ENCODE measurements at regions not wholly inside any gene's neighbourhood (a gene's known extent, or its start where the extent isn't known, plus 50 kb on each side); places are given as distances from the start of the nearest gene placed in this dataset.

- Histone ChIP-seq H3K9me3 (ENCODE audit: control insufficient read depth, insufficient read depth, low read length) (no peaks in the 10 kb centered on the region; the same call in 1 of the 2 replicates), H2BK120ac (ENCODE audit: low read depth, low read length) (no peak overlapping the region), H3K27me3 (ENCODE audit: control insufficient read depth, insufficient read depth, low read length) (no peaks in the 10 kb centered on the region), H3K18ac (ENCODE audit: low read depth, low read length) (no peak overlapping the region), H4K20me1 (ENCODE audit: insufficient read depth, low read length) (no peaks in the 10 kb centered on the region), H2BK5ac (ENCODE audit: low read depth, low read length, poor library complexity, severe bottlenecking) (no peak overlapping the region), H3K4me3 (ENCODE audit: insufficient read depth, low read depth, low read length) (no peak overlapping the region), H3K14ac (replicated peaks; ENCODE audit: low read depth, low read length) (no peak overlapping the region), H2AK5ac (ENCODE audit: low read depth, low read length) (no peak overlapping the region), H3K36me3 (ENCODE audit: control insufficient read depth, insufficient read depth, low read length) (no peaks in the 10 kb centered on the region), H3K79me1 (ENCODE audit: low read depth in 1 of 2, low read length in 2 of 2) (no peaks in the 10 kb centered on the region), H4K91ac (ENCODE audit: insufficient read depth, low read depth, low read length) (no peak overlapping the region), H2AK9ac (replicated peaks; ENCODE audit: low read depth, low read length, poor library complexity) (no peak overlapping the region), H3K27ac (ENCODE audit: insufficient read depth, low read length) (no peak overlapping the region), H4K8ac (ENCODE audit: low read depth in 2 of 2, low read length in 2 of 2) (no peak overlapping the region), H2BK20ac (ENCODE audit: low read depth, low read length) (no peak overlapping the region), H3K9ac (ENCODE audit: low read depth, low read length) (no peak overlapping the region), H3K4me1 (ENCODE audit: control insufficient read depth, insufficient read depth, low read length) (no peaks in the 10 kb centered on the region), H4K5ac (ENCODE audit: low read depth, low read length) (no peak overlapping the region), H3K9me1 (ENCODE audit: insufficient read depth, low read length) (no peaks in the 10 kb centered on the region), H2BK15ac (ENCODE audit: low read depth, low read length) (no peak overlapping the region), H3K4me2 (ENCODE audit: low read depth, low read length) (no peak overlapping the region), H3K56ac (ENCODE audit: extremely low read depth, insufficient read depth, low read length) (no peak overlapping the region), H3K4ac (ENCODE audit: low read depth, low read length) (no peak overlapping the region), H3K23ac (ENCODE audit: low read depth, low read length) (no peak overlapping the region), H2AFZ (replicated peaks; ENCODE audit: low read length, poor library complexity) (no peak overlapping the region)
- dilution Hi-C loops (cut with HindIII; ENCODE audit: low sequenced_read_pairs, unreplicated experiment) (no loop called here), in situ Hi-C loops (cut with MboI; ENCODE audit: low sequenced_read_pairs) (no loop called here), intact Hi-C loops (cut with micrococcal nuclease) (no loop called here)
- no peak for ATAC-seq (ENCODE audit: low read depth)
- no peak for TF ChIP-seq MAFK (IDR thresholded peaks at IDR 0.05; ENCODE audit: low read depth, low read length)
- TF ChIP-seq FOS (IDR thresholded peaks at IDR 0.05; ENCODE audit: low read depth, low read length), result no peak
- TF ChIP-seq ELK1 (IDR thresholded peaks at IDR 0.05; ENCODE audit: borderline replicate concordance, low read depth, low read length), result no peak
- TF ChIP-seq BHLHE40 (IDR thresholded peaks at IDR 0.05; ENCODE audit: low read depth, low read length), result no peak
- no peak for TF ChIP-seq CTCF (conservative IDR thresholded peaks at IDR 0.05; ENCODE audit: low read depth, low read length)
- no peak for TF ChIP-seq POLR2A (IDR thresholded peaks at IDR 0.05; ENCODE audit: low read depth, low read length)
- TF ChIP-seq MAZ (IDR thresholded peaks at IDR 0.05; ENCODE audit: borderline replicate concordance, low read depth, low read length), result no peak
- ChIA-PET POLR2A (ENCODE audit: unreplicated experiment) (no interaction called here), CTCF (no interaction called here)
- no CpG with 5 or more reads among the region's 2 CpGs for WGBS, 2 experiments (ENCODE audit: extremely low coverage in 2 of 2, insufficient read length in 1 of 2)
- BruUV-seq (replicated peaks), result no TSS peak
- peak; percentile 5 for DNase-seq
Measured at GRCh38 chr6:123745895-123746294, 57.8 kb upstream of the NKAIN2 start.

Data from IMR-90 (cell line).